ENCODE measurements at regions not wholly inside any gene's neighbourhood (a gene's known extent, or its start where the extent isn't known, plus 50 kb on each side); places are given as distances from the start of the nearest gene placed in this dataset.

DNA sequence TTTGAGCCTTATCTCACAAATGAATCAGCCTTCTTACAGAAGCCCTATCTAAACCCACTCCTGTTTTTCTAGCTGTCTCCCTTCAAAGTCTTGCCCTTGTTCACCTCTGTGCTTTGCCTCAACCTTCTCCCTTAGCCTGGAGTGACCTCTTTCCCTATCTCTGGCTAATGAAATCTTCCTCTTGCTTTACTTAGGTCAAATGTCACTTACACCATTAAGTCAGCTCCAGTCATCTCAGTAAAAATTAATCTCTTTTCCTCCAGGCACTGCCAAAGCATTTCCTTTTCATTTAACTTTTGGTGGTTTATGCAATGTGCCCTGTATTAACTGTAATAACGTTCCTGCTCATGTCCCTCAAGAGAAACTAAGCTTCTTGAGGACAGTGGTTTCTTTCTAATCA, 596.5 kb upstream of the MIR17HG start:
- Mint-ChIP-seq H3K4me1 (peaks cover 9% of the 10 kb centered on the region), H3K9me3 (peaks cover 14% of the 10 kb centered on the region)
- no peak overlapping the region for H3K4me3 ChIP-seq

DNA sequence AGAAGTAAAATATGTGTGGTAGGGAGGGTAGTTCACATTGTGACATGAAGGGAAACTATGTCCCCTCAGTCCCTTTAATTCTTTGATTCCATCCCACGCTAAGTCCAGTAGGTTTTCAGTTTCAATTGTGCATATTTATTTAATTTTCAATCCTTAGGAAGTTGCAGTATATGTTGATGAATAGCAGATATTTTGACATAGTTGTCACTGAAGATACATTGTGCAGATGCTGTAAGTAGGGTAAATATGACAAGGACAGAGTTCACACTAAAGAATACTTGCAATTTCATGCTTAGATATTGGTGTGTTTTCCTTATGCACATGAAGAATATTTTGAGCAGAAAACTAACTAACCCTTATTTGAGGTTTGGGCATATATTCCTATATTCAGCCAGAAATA, 595.4 kb upstream of the MIR17HG start:
- Histone ChIP-seq H3K36me3 (no peaks in the 10 kb centered on the region), H3K4me1 (no peaks in the 10 kb centered on the region), H3F3A (ENCODE audit: low read depth) (no peaks in the 10 kb centered on the region), H3K79me2 (ENCODE audit: low read depth) (no peaks in the 10 kb centered on the region), H3K9ac (no peak overlapping the region), H4K20me1 (ENCODE audit: low read depth) (no peaks in the 10 kb centered on the region), H3K4me3 (no peak overlapping the region), H2AFZ (replicated peaks) (no peak overlapping the region), H3K9me3 (ENCODE audit: low read depth) (no peaks in the 10 kb centered on the region), H3K27me3 (no peaks in the 10 kb centered on the region), H3K27ac (no peak overlapping the region), H3K4me2 (no peak overlapping the region)
- TF ChIP-seq, protein P1, sequence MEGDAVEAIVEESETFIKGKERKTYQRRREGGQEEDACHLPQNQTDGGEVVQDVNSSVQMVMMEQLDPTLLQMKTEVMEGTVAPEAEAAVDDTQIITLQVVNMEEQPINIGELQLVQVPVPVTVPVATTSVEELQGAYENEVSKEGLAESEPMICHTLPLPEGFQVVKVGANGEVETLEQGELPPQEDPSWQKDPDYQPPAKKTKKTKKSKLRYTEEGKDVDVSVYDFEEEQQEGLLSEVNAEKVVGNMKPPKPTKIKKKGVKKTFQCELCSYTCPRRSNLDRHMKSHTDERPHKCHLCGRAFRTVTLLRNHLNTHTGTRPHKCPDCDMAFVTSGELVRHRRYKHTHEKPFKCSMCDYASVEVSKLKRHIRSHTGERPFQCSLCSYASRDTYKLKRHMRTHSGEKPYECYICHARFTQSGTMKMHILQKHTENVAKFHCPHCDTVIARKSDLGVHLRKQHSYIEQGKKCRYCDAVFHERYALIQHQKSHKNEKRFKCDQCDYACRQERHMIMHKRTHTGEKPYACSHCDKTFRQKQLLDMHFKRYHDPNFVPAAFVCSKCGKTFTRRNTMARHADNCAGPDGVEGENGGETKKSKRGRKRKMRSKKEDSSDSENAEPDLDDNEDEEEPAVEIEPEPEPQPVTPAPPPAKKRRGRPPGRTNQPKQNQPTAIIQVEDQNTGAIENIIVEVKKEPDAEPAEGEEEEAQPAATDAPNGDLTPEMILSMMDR (IDR thresholded peaks at IDR 0.05), result no peak
- TF ChIP-seq EZH2phosphoT487 (IDR thresholded peaks at IDR 0.05) (no peak), EZH2 (IDR thresholded peaks at IDR 0.05) (no peak)
- Mint-ChIP-seq H3K27ac (no peak overlapping the region), H3K4me1 (peaks cover 4% of the 10 kb centered on the region), H3K36me3 (no peaks in the 10 kb centered on the region), H3K9me3 (peaks cover 14% of the 10 kb centered on the region), H3K27me3 (ENCODE audit: insufficient read depth, low read depth) (peaks cover 2% of the 10 kb centered on the region), H3K4me3 (no peak overlapping the region)
- DNase-seq (ENCODE audit: low spot score), result no peak

More for the DNA sequence above, 596.5 kb upstream of the MIR17HG start:
- no peak overlapping the region for H3K27ac Mint-ChIP-seq
- no peak for TF ChIP-seq EZH2 (IDR thresholded peaks at IDR 0.05)
- TF ChIP-seq EZH2phosphoT487 (IDR thresholded peaks at IDR 0.05), result no peak
- TF ChIP-seq, protein P1 (IDR thresholded peaks at IDR 0.05), result no peak
- Histone ChIP-seq H3K27ac (no peak overlapping the region), H2AFZ (replicated peaks) (no peak overlapping the region), H4K20me1 (ENCODE audit: low read depth) (no peaks in the 10 kb centered on the region), H3K36me3 (no peaks in the 10 kb centered on the region), H3K9me3 (ENCODE audit: low read depth) (no peaks in the 10 kb centered on the region), H3F3A (ENCODE audit: low read depth) (no peaks in the 10 kb centered on the region), H3K4me2 (no peak overlapping the region), H3K9ac (no peak overlapping the region), H3K79me2 (ENCODE audit: low read depth) (no peaks in the 10 kb centered on the region), H3K27me3 (no peaks in the 10 kb centered on the region), H3K4me1 (no peaks in the 10 kb centered on the region)
- peaks cover 2% of the 10 kb centered on the region for H3K27me3 Mint-ChIP-seq (ENCODE audit: insufficient read depth, low read depth)
- H3K36me3 Mint-ChIP-seq, result no peaks in the 10 kb centered on the region
- no peak for DNase-seq (ENCODE audit: low spot score)
- H3K4me3 Mint-ChIP-seq, result no peak overlapping the region

DNA sequence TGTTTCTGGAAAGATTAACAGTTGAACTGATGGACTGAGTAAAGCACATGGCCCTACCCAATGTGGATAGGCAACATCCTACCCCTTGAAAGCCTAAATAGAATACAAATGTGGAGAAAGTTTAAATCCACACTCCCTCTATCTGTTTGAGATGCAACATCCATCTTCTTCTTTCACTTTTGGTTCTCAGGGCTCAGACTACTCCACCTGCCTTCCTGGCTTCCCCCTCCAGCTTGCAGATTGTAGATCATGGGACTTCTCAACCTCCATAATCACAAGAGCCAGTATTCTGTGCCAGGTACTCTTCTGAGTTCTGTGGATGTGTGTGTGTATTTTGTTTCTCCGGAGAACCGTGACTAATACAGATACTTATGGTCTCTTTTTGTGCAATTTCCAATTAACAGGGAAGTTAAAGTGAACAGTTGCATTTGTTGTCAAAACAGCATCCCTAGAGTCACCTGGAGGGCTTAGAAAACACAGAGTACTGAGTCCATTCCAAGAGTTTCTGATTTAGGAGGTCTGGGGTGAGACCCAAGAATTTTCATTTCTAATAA, 590.3 kb upstream of the MIR17HG start:
- Mint-ChIP-seq H3K27me3 (ENCODE audit: insufficient read depth, low read depth) (peaks cover 2% of the 10 kb centered on the region), H3K9me3 (peaks cover 5% of the 10 kb centered on the region), H3K27ac (no peak overlapping the region), H3K4me3 (no peak overlapping the region), H3K4me1 (no peaks in the 10 kb centered on the region), H3K36me3 (no peaks in the 10 kb centered on the region)
- Histone ChIP-seq H3K27ac (no peak overlapping the region), H3K9me3 (ENCODE audit: low read depth) (no peaks in the 10 kb centered on the region), H3F3A (ENCODE audit: low read depth) (no peaks in the 10 kb centered on the region), H3K9ac (no peak overlapping the region), H3K27me3 (no peaks in the 10 kb centered on the region), H2AFZ (replicated peaks) (no peak overlapping the region), H3K36me3 (no peaks in the 10 kb centered on the region), H3K4me1 (no peaks in the 10 kb centered on the region), H3K4me2 (no peak overlapping the region), H3K79me2 (ENCODE audit: low read depth) (no peaks in the 10 kb centered on the region), H4K20me1 (ENCODE audit: low read depth) (no peaks in the 10 kb centered on the region), H3K4me3 (no peak overlapping the region)
- TF ChIP-seq, protein P1 (IDR thresholded peaks at IDR 0.05), result no peak
- TF ChIP-seq EZH2phosphoT487 (IDR thresholded peaks at IDR 0.05) (no peak), EZH2 (IDR thresholded peaks at IDR 0.05) (no peak)
- no peak for DNase-seq (ENCODE audit: low spot score)

Data from neural progenitor cell (in vitro differentiated cells).